ENCODE measurements at regions not wholly inside any gene's neighbourhood (a gene's known extent, or its start where the extent isn't known, plus 50 kb on each side); places are given as distances from the start of the nearest gene placed in this dataset.

DNA sequence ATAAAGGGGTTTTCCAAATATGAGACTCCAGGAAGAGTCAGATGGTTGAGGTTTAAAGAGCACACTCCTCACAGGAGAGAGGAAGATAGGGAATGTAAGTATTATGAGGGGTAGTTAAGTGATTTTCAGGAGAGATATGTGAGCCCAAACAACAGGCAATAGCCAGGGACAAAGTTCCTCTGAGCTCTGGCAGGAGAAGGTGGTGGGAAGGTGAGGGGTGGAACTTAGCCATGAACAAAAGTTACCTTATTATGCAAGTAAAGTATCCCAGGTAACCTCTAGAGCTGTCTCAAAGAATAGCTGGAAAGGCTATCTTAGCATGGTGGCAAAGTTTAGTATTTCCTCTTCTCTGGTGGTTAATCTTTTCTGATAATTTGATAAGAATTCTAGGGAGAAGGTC lies 450.5 kb upstream of the PTPRD start:
- no peak for ATAC-seq
- H3K27ac ChIP-seq (ENCODE audit: low read length) = no peak overlapping the region
- H3K4me3 ChIP-seq (ENCODE audit: low read length) = no peak overlapping the region
- no peak for DNase-seq
- no peaks in the 10 kb centered on the region for H3K27me3 ChIP-seq (ENCODE audit: control insufficient read depth, insufficient read depth)
- no peaks in the 10 kb centered on the region for H3K9me3 ChIP-seq (ENCODE audit: control insufficient read depth, low read length)
- intact Hi-C loops (cut with DNase I) = no loop called here
- H3K4me1 ChIP-seq (ENCODE audit: control insufficient read depth, insufficient read depth, low read length) = no peaks in the 10 kb centered on the region

GRCh38 chr9:11064909-11065308 lies 452.1 kb upstream of the PTPRD start:
- no peak for DNase-seq
- Histone ChIP-seq H3K4me3 (ENCODE audit: low read length) (no peak overlapping the region), H3K27ac (ENCODE audit: low read length) (no peak overlapping the region), H3K9me3 (ENCODE audit: control insufficient read depth, low read length) (no peaks in the 10 kb centered on the region), H3K27me3 (ENCODE audit: control insufficient read depth, insufficient read depth) (no peaks in the 10 kb centered on the region), H3K4me1 (ENCODE audit: control insufficient read depth, insufficient read depth, low read length) (no peaks in the 10 kb centered on the region)
- ATAC-seq = no peak
- intact Hi-C loops (cut with DNase I) = no loop called here
- WGBS = 80% methylated on average over 9 of the region's 9 CpGs

GRCh38 chr9:11072176-11072575 lies 459.4 kb upstream of the PTPRD start:
- DNase-seq (no peak), ATAC-seq (no peak)
- Histone ChIP-seq H3K4me3 (ENCODE audit: low read length) (no peak overlapping the region), H3K27me3 (ENCODE audit: control insufficient read depth, insufficient read depth) (no peaks in the 10 kb centered on the region), H3K27ac (ENCODE audit: low read length) (no peak overlapping the region), H3K4me1 (ENCODE audit: control insufficient read depth, insufficient read depth, low read length) (no peaks in the 10 kb centered on the region), H3K9me3 (ENCODE audit: control insufficient read depth, low read length) (no peaks in the 10 kb centered on the region)
- intact Hi-C loops (cut with DNase I) = no loop called here
- WGBS = 3% methylated on average over 1 of the region's 1 CpG

- H3K9me3 ChIP-seq (ENCODE audit: control insufficient read depth, low read length) = no peaks in the 10 kb centered on the region
- 84% methylated on average over 2 of the region's 2 CpGs for WGBS
- ATAC-seq (no peak), DNase-seq (no peak)
- H3K4me1 ChIP-seq (ENCODE audit: control insufficient read depth, insufficient read depth, low read length) = no peaks in the 10 kb centered on the region
- no peak overlapping the region for H3K27ac ChIP-seq (ENCODE audit: low read length)
- intact Hi-C loops (cut with DNase I) = no loop called here
- H3K27me3 ChIP-seq (ENCODE audit: control insufficient read depth, insufficient read depth) = no peaks in the 10 kb centered on the region
- no peak overlapping the region for H3K4me3 ChIP-seq (ENCODE audit: low read length)
Measured at GRCh38 chr9:11086561-11086960, 473.8 kb upstream of the PTPRD start.

- 51% methylated on average over 1 of the region's 1 CpG for WGBS
- H3K27ac ChIP-seq (ENCODE audit: low read length) = no peak overlapping the region
- H3K9me3 ChIP-seq (ENCODE audit: control insufficient read depth, low read length) = no peaks in the 10 kb centered on the region
- DNase-seq (no peak), ATAC-seq (no peak)
- no peak overlapping the region for H3K4me3 ChIP-seq (ENCODE audit: low read length)
- H3K27me3 ChIP-seq (ENCODE audit: control insufficient read depth, insufficient read depth) = no peaks in the 10 kb centered on the region
- no peaks in the 10 kb centered on the region for H3K4me1 ChIP-seq (ENCODE audit: control insufficient read depth, insufficient read depth, low read length)
- intact Hi-C loops (cut with DNase I) = no loop called here
Measured at GRCh38 chr9:11088821-11089374, 476.1 kb upstream of the PTPRD start.

DNA sequence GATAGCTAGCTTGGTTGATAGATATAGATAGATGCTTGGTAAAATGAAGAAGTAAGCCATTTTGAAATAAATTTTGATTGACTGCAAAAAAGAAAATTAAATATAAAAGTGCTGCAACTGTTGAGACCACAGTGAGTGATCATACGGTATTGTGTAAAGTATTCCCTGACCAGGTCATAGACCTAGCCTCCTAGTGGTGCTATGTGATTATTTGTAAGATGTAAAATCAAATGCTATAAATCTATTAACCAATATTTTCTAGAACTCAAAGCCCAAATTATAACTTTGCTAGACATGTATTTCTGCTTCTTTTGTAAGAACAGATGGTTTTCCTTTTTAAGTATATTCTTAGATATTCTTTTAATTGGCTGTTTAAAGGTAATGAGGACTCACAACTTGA lies 480.2 kb upstream of the PTPRD start:
- intact Hi-C loops (cut with DNase I) = no loop called here
- DNase-seq (no peak), ATAC-seq (no peak)
- Histone ChIP-seq H3K27me3 (ENCODE audit: control insufficient read depth, insufficient read depth) (no peaks in the 10 kb centered on the region), H3K4me3 (ENCODE audit: low read length) (no peak overlapping the region), H3K4me1 (ENCODE audit: control insufficient read depth, insufficient read depth, low read length) (no peaks in the 10 kb centered on the region), H3K9me3 (ENCODE audit: control insufficient read depth, low read length) (no peaks in the 10 kb centered on the region), H3K27ac (ENCODE audit: low read length) (no peak overlapping the region)
- 75% methylated on average over 1 of the region's 1 CpG for WGBS

- no peak overlapping the region for H3K4me3 ChIP-seq (ENCODE audit: low read length)
- DNase-seq (no peak), ATAC-seq (no peak)
- WGBS = 85% methylated on average over 1 of the region's 1 CpG
- H3K27ac ChIP-seq (ENCODE audit: low read length) = no peak overlapping the region
- no peaks in the 10 kb centered on the region for H3K4me1 ChIP-seq (ENCODE audit: control insufficient read depth, insufficient read depth, low read length)
- intact Hi-C loops (cut with DNase I) = no loop called here
- no peaks in the 10 kb centered on the region for H3K9me3 ChIP-seq (ENCODE audit: control insufficient read depth, low read length)
- H3K27me3 ChIP-seq (ENCODE audit: control insufficient read depth, insufficient read depth) = no peaks in the 10 kb centered on the region
Measured at GRCh38 chr9:11097020-11097419, 484.2 kb upstream of the PTPRD start.

GRCh38 chr9:11103525-11103924 lies 490.7 kb upstream of the PTPRD start:
- no peaks in the 10 kb centered on the region for H3K27me3 ChIP-seq (ENCODE audit: control insufficient read depth, insufficient read depth)
- no peaks in the 10 kb centered on the region for H3K4me1 ChIP-seq (ENCODE audit: control insufficient read depth, insufficient read depth, low read length)
- no peak overlapping the region for H3K4me3 ChIP-seq (ENCODE audit: low read length)
- no peak for ATAC-seq
- DNase-seq = no peak
- intact Hi-C loops (cut with DNase I) = loop anchor here in 1 of 4 donors (2.0 kb wide), 1 partner anchor 29 kb away; no protein-coding TSS in a partner anchor
- 64% methylated on average over 2 of the region's 2 CpGs for WGBS
- H3K27ac ChIP-seq (ENCODE audit: low read length) = no peak overlapping the region
- no peaks in the 10 kb centered on the region for H3K9me3 ChIP-seq (ENCODE audit: control insufficient read depth, low read length)

- H3K27me3 ChIP-seq (ENCODE audit: control insufficient read depth, insufficient read depth) = no peaks in the 10 kb centered on the region
- no peak overlapping the region for H3K27ac ChIP-seq (ENCODE audit: low read length)
- no peaks in the 10 kb centered on the region for H3K9me3 ChIP-seq (ENCODE audit: control insufficient read depth, low read length)
- DNase-seq (no peak), ATAC-seq (no peak)
- intact Hi-C loops (cut with DNase I) = no loop called here
- 64% methylated on average over 8 of the region's 8 CpGs for WGBS
- H3K4me1 ChIP-seq (ENCODE audit: control insufficient read depth, insufficient read depth, low read length) = no peaks in the 10 kb centered on the region
- H3K4me3 ChIP-seq (ENCODE audit: low read length) = no peak overlapping the region
Measured at GRCh38 chr9:11107196-11107595, 494.4 kb upstream of the PTPRD start.

GRCh38 chr9:11128156-11128555 lies 515.4 kb upstream of the PTPRD start:
- intact Hi-C loops (cut with DNase I) = no loop called here
- H3K9me3 ChIP-seq (ENCODE audit: control insufficient read depth, low read length) = no peaks in the 10 kb centered on the region
- no peaks in the 10 kb centered on the region for H3K27me3 ChIP-seq (ENCODE audit: control insufficient read depth, insufficient read depth)
- no peak overlapping the region for H3K4me3 ChIP-seq (ENCODE audit: low read length)
- ATAC-seq = no peak
- DNase-seq = no peak
- no peak overlapping the region for H3K27ac ChIP-seq (ENCODE audit: low read length)
- H3K4me1 ChIP-seq (ENCODE audit: control insufficient read depth, insufficient read depth, low read length) = no peaks in the 10 kb centered on the region
- WGBS = 88% methylated on average over 3 of the region's 3 CpGs

- no peak overlapping the region for H3K4me3 ChIP-seq (ENCODE audit: low read length)
- ATAC-seq (no peak), DNase-seq (no peak)
- H3K9me3 ChIP-seq (ENCODE audit: control insufficient read depth, low read length) = no peaks in the 10 kb centered on the region
- intact Hi-C loops (cut with DNase I) = no loop called here
- no peaks in the 10 kb centered on the region for H3K4me1 ChIP-seq (ENCODE audit: control insufficient read depth, insufficient read depth, low read length)
- WGBS = 51% methylated on average over 3 of the region's 3 CpGs
- no peaks in the 10 kb centered on the region for H3K27me3 ChIP-seq (ENCODE audit: control insufficient read depth, insufficient read depth)
- H3K27ac ChIP-seq (ENCODE audit: low read length) = no peak overlapping the region
Measured at GRCh38 chr9:11135851-11136250, 523.0 kb upstream of the PTPRD start.

- ATAC-seq (no peak), DNase-seq (no peak)
- Histone ChIP-seq H3K4me3 (ENCODE audit: low read length) (no peak overlapping the region), H3K27me3 (ENCODE audit: control insufficient read depth, insufficient read depth) (no peaks in the 10 kb centered on the region), H3K27ac (ENCODE audit: low read length) (no peak overlapping the region), H3K9me3 (ENCODE audit: control insufficient read depth, low read length) (no peaks in the 10 kb centered on the region), H3K4me1 (ENCODE audit: control insufficient read depth, insufficient read depth, low read length) (no peaks in the 10 kb centered on the region)
- WGBS = 71% methylated on average over 3 of the region's 3 CpGs
- intact Hi-C loops (cut with DNase I) = no loop called here
Measured at GRCh38 chr9:11141357-11141756, 528.6 kb upstream of the PTPRD start.
